K562 (cell line): ENCODE measurements at regions not wholly inside any gene's neighbourhood (a gene's known extent, or its start where the extent isn't known, plus 50 kb on each side); places are given as distances from the start of the nearest gene placed in this dataset.

Source experiments
- ATAC-seq: fragments of 200-7000 bp; cut with Tn5 transposase; 3 replicates; pipeline ENCODE4 v1.9.1; 2020; ENCODE audit warnings: moderate library complexity
- BruUV-seq: library from RNA; stranded (reverse); fragments of 400-500 nt; replicated peaks from 2 replicates; lab custom pipeline; 2021; lab: Mats Ljungman, UMichigan
- CTCF ChIA-PET: fragments of 300-600 bp; formaldehyde crosslinking; extraction: SDS; loops from one replicate; lab custom pipeline; 2021; ENCODE audit warnings: low intra/inter-chr PET ratio; lab: Yijun Ruan, JAX
- POLR2A ChIA-PET: fragments of 300-600, 350-650 bp; sonication (Branson Sonifier 250); formaldehyde crosslinking; extraction: SDS; loops from one replicate; lab custom pipeline; 2021; ENCODE audit warnings: antibody characterized with exemption, inconsistent platforms; lab: Yijun Ruan, JAX
- DNase-seq, 4 experiments: peaks; one replicate each; pipeline versions ENCODE4 v3.0.0 to v3.0.0-alpha.2; 2011 to 2018; ENCODE audit warnings: low spot score in 3 of 4, mixed read lengths in 3 of 4; ENCODE audit errors: extremely low read depth in 1 of 4
- FAIRE-seq: peaks from 2 replicates; lab custom pipeline; 2011; peaks lifted over from hg19 to GRCh38; lab: Jason Lieb, UNC
- H2AFZ ChIP-seq: 2 replicates; pipeline ENCODE4 v1.6.0; 2011; ENCODE audit warnings: low read depth, low read length, control low read depth, inconsistent platforms
- H3K27ac ChIP-seq: fragments of 200-600 bp; 3 replicates; pipeline ENCODE4 v1.8.0; 2011; ENCODE audit warnings: low read depth, mild to moderate bottlenecking, control low read depth, inconsistent platforms, low read length, moderate library complexity, mixed read lengths; ENCODE audit errors: extremely low read depth
- H3K27me3 ChIP-seq, 2 experiments: fragments of 300-600 bp in 1 of 2; 2 replicates in 1 of 2; 3 replicates in 1 of 2; pipeline versions ENCODE4 v1.6.0 to v1.8.0; 2011; ENCODE audit warnings: inconsistent platforms in 2 of 2, low read length in 2 of 2, mild to moderate bottlenecking in 1 of 2, mixed read lengths in 1 of 2, moderate library complexity in 1 of 2; ENCODE audit not compliant: control insufficient read depth in 2 of 2, insufficient read depth in 2 of 2
- H3K36me3 ChIP-seq: fragments of 300-600 bp; 3 replicates; pipeline ENCODE4 v1.8.0; 2011; ENCODE audit warnings: mild to moderate bottlenecking, low read length, inconsistent platforms; ENCODE audit not compliant: control insufficient read depth, insufficient read depth
- H3K4me1 ChIP-seq, 2 experiments: fragments of 200-600 bp in 1 of 2; replicated peaks in 1 of 2; 2 replicates in 1 of 2; 3 replicates in 1 of 2; pipeline versions ENCODE4 v1.5.1 to v1.8.0; 2011; ENCODE audit warnings: inconsistent platforms in 2 of 2, low read length in 2 of 2, mild to moderate bottlenecking in 1 of 2, mixed read lengths in 1 of 2, moderate library complexity in 1 of 2; ENCODE audit not compliant: control insufficient read depth in 2 of 2, insufficient read depth in 2 of 2
- H3K4me2 ChIP-seq: 2 replicates; pipeline ENCODE4 v1.6.1; 2011; ENCODE audit warnings: low read length, control low read depth, inconsistent platforms, mixed read lengths; ENCODE audit not compliant: insufficient read depth
- H3K4me3 ChIP-seq: fragments of 200-600 bp; sonication (generic), shearing (Covaris generic); 2 replicates; pipeline ENCODE4 v1.5.1; 2016; ENCODE audit warnings: control low read depth, inconsistent platforms
- H3K79me2 ChIP-seq: fragments of 200-600 bp; 3 replicates; pipeline ENCODE4 v1.8.0; 2011; ENCODE audit warnings: low read length, inconsistent platforms; ENCODE audit not compliant: control insufficient read depth, insufficient read depth
- H3K9ac ChIP-seq, 2 experiments: 2 replicates each; pipeline versions ENCODE4 v1.6.0 to v1.6.1; 2011; ENCODE audit warnings: low read depth in 2 of 2, low read length in 2 of 2, control low read depth in 1 of 2, inconsistent platforms in 1 of 2, mild to moderate bottlenecking in 1 of 2, mixed read lengths in 1 of 2; ENCODE audit not compliant: insufficient read depth in 1 of 2
- H3K9me1 ChIP-seq: one replicate; pipeline ENCODE4 v1.6.0; 2011; ENCODE audit warnings: inconsistent platforms, mild to moderate bottlenecking, low read length, moderate library complexity; ENCODE audit not compliant: control insufficient read depth, insufficient read depth
- H3K9me3 ChIP-seq: replicated peaks from 2 replicates; pipeline ENCODE4 v1.5.1; 2011; ENCODE audit warnings: low read depth, low read length, inconsistent platforms; ENCODE audit not compliant: control insufficient read depth, insufficient read depth
- H4K20me1 ChIP-seq: replicated peaks from 2 replicates; pipeline ENCODE4 v1.6.1; 2011; ENCODE audit warnings: low read length, inconsistent platforms, mixed read lengths; ENCODE audit not compliant: control insufficient read depth, insufficient read depth
- ARID1B ChIP-seq: fragments of 450-650 bp; IDR thresholded peaks from 2 replicates; pipeline ENCODE4 v1.6.1; 2016; ENCODE audit warnings: antibody characterized with exemption, mild to moderate bottlenecking, inconsistent platforms
- C11orf30 ChIP-seq: fragments of 450-650 bp; IDR thresholded peaks from 2 replicates; pipeline ENCODE4 v1.6.1; 2016; ENCODE audit warnings: low read depth, mild to moderate bottlenecking
- CEBPG ChIP-seq, 3 experiments: fragments of 200-800 bp in 1 of 3; sonication (Bioruptor generic) in 1 of 3; sonication (generic) in 1 of 3; formaldehyde crosslinking in 1 of 3; IDR thresholded peaks in 2 of 3; conservative IDR thresholded peaks in 1 of 3; 2 replicates each; pipeline versions ENCODE4 v1.6.1 to v1.8.0; 2016 to 2022; ENCODE audit warnings: missing compliant biosample characterization in 2 of 3, missing genetic modification characterization in 2 of 3, mild to moderate bottlenecking in 1 of 3, missing genetic modification reagents in 1 of 3
- ETS2 ChIP-seq: IDR thresholded peaks from 2 replicates; pipeline ENCODE4 v1.6.1; 2016; ENCODE audit warnings: borderline replicate concordance, missing genetic modification characterization, mild to moderate bottlenecking, moderate library complexity, missing compliant biosample characterization; ENCODE audit not compliant: poor library complexity, severe bottlenecking
- MBD2 ChIP-seq: sonication (generic); IDR thresholded peaks from 2 replicates; pipeline ENCODE4 v1.6.1; 2016; ENCODE audit warnings: low read depth, borderline replicate concordance
- MCM3 ChIP-seq: fragments of 450-650 bp; IDR thresholded peaks from 2 replicates; pipeline ENCODE4 v1.6.1; 2016
- POLR3G ChIP-seq: IDR thresholded peaks from 2 replicates; pipeline ENCODE4 v1.6.1; 2011; ENCODE audit not compliant: insufficient read length, insufficient replicate concordance; ENCODE audit errors: extremely low read depth
- TAF15 ChIP-seq: fragments of 200-400 bp; formaldehyde crosslinking; IDR thresholded peaks from 2 replicates; pipeline ENCODE4 v1.6.1; 2017; ENCODE audit warnings: mild to moderate bottlenecking, low read depth, low read length, moderate library complexity
- XRCC4 ChIP-seq: IDR thresholded peaks from one replicate; pipeline ENCODE4 v1.6.1; 2011; ENCODE audit not compliant: insufficient read depth, insufficient read length; ENCODE audit errors: extremely low read depth
- ZNF3 ChIP-seq: fragments of 250-450 bp; sonication (Bioruptor Pico); IDR thresholded peaks from 2 replicates; pipeline ENCODE4 v1.5.0; 2021; ENCODE audit warnings: mild to moderate bottlenecking, moderate library complexity
- ZNF41 ChIP-seq: fragments of 250-450 bp; sonication (Bioruptor Pico); conservative IDR thresholded peaks from 2 replicates; pipeline ENCODE4 v1.4.0; 2020; ENCODE audit warnings: mild to moderate bottlenecking
- ZNF707 ChIP-seq: fragments of 250-450 bp; sonication (Bioruptor Pico); conservative IDR thresholded peaks from 2 replicates; pipeline ENCODE4 v1.8.0; 2022; ENCODE audit warnings: inconsistent platforms, mild to moderate bottlenecking, moderate library complexity
- WGBS: fragments of 100-300 bp; shearing (Covaris generic); methylation state at CpG from one replicate; pipeline ENCODE4 v1.1.6; 2016; ENCODE audit warnings: low coverage, mixed read lengths; ENCODE audit not compliant: insufficient coverage; ENCODE audit errors: missing lambda C conversion rate; 5-methylcytosine and 5-hydroxymethylcytosine counted together
- in situ Hi-C: fragments of 300-500 bp; cut with MboI; formaldehyde crosslinking; loops from 4 replicates; pipeline ENCODE4 v1.15.0; 2018; ENCODE audit warnings: inconsistent platforms, mixed read lengths
- intact Hi-C: fragments of 100-400 bp; cut with micrococcal nuclease; formaldehyde crosslinking; loops from 2 replicates; pipeline ENCODE4 v1.14.2; 2022

DNA sequence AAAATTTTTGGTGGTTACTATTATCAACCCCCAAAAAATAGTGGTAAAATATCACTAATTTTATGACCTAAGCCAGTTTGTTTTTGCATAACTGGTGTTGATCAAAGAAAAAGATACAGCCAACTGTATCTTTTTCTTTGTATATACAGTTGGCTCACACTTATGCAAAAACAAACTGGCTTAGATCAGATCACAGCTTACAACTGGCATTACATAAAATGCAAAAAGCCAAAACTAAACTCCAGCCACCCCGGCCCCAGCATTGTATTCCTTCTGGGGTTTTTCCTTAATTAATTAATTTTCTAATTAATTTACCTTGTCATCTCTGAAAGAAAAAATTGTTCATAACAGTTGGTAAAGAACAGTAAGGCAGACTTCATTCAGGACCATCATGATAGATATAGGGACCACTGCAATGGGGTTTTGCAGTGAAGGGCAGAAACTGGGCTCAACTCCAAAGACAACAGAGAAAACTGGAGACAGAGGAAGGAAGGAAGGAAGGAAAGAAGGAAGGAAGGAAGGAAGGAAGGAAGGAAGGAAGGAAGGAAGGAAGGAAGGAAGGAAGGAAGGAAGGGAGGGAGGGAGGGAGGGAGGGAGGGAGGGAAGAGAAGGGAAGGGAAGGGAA, 202.1 kb downstream of the HNRNPD start (continued):
- TF ChIP-seq XRCC4 (no peak), ZNF3 (CRISPR knock-in tag) (no peak), MCM3 (no peak)

DNA sequence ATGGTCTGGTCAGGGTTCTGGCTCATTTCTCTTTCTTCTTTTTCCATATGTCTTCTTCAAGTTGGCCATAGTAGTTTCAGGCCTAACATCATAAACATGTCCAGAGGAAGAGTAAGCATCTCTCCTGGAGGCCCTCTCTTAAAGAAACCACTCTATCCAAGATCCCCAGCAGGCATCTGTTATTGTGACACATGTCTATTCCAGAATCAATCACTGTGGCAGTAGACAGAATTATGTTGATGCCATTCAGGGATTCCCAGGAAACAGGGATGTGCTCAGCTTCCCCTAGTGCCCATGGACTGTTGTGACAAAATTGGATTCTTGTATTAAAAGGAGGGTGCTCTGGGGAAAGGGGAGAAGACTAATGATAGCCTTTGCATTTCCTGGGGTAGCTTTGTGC, 224.0 kb downstream of the HNRNPD start:
- POLR2A ChIA-PET: interaction anchor here (0.6 to 1.2 kb wide), 2 partner anchors 23 to 38 kb away, joined by 3 read pairs; no protein-coding TSS in a partner anchor

DNA sequence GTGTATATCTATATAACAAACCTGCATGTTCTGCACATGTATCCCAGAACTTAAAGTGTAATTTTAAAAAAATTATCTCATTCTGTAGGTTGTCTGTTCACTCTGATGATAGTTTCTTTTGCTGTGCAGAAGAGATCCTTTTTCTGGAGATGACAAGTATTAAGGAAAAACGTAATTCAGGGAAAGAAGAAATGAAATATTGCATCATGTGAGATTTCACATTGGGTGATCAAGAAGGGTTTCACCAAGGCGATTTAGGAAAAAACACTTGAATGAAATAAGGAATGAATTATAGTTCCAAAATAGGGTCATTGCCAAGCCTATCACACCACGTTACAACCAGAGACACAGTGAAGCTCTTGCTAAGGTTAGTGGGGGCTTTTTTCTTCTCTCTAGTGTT, 227.9 kb downstream of the HNRNPD start:
- FAIRE-seq: no peak
- no peaks in the 10 kb centered on the region; a peak in 1 of 5 replicates for H3K4me1 ChIP-seq
- no peak for DNase-seq
- no peaks in the 10 kb centered on the region for H3K9me1 ChIP-seq
- in situ Hi-C loops: no loop called here
- H2AFZ ChIP-seq: no peak overlapping the region
- no peak overlapping the region for H3K27ac ChIP-seq
- H3K27me3 ChIP-seq: no peaks in the 10 kb centered on the region; a peak in 1 of 5 replicates
- H3K9ac ChIP-seq: no peak overlapping the region
- no peak overlapping the region for H3K4me3 ChIP-seq
- TF ChIP-seq MBD2 (no peak), ETS2 (tag) (no peak), CEBPG (CRISPR knock-in tag; IDR thresholded peaks at IDR 0.05) (no peak), CEBPG (tag; conservative IDR thresholded peaks at IDR 0.05 in 1 of 2, IDR thresholded peaks at IDR 0.05 in 1 of 2) (peak; percentile 54 to 57; a peak in 3 of 4 replicates), TAF15 (no peak)
- H3K9me3 ChIP-seq: no peaks in the 10 kb centered on the region
- H3K79me2 ChIP-seq: no peaks in the 10 kb centered on the region
- no peaks in the 10 kb centered on the region for H4K20me1 ChIP-seq
- no peak overlapping the region for H3K4me2 ChIP-seq
- ChIA-PET POLR2A (no interaction called here), CTCF (no interaction called here)
- H3K36me3 ChIP-seq: no peaks in the 10 kb centered on the region
- WGBS: 4% methylated on average over 3 of the region's 3 CpGs
- no TSS peak for BruUV-seq
- intact Hi-C loops: no loop called here
- no peak for ATAC-seq

More for the DNA sequence above, 224.0 kb downstream of the HNRNPD start:
- no peak overlapping the region for H3K9ac ChIP-seq
- TF ChIP-seq ZNF41 (CRISPR knock-in tag): no peak
- TF ChIP-seq ARID1B: no peak
- no peak for TF ChIP-seq ZNF707 (CRISPR knock-in tag)
- TF ChIP-seq C11orf30: no peak
- TF ChIP-seq POLR3G: no peak
- TF ChIP-seq, all 486 proteins: peak for 0
- Histone ChIP-seq H4K20me1 (no peaks in the 10 kb centered on the region), H3K4me2 (no peak overlapping the region), H3K9me3 (no peaks in the 10 kb centered on the region), H3K79me2 (no peaks in the 10 kb centered on the region), H3K9me1 (no peaks in the 10 kb centered on the region), H3K27ac (no peak overlapping the region), H3K27me3 (no peaks in the 10 kb centered on the region; a peak in 1 of 5 replicates), H2AFZ (no peak overlapping the region), H3K4me3 (no peak overlapping the region), H3K4me1 (no peaks in the 10 kb centered on the region), H3K36me3 (no peaks in the 10 kb centered on the region)
- CTCF ChIA-PET: no interaction called here
- ATAC-seq: no peak
- no peak for DNase-seq
- BruUV-seq: no TSS peak
- intact Hi-C loops: no loop called here
- FAIRE-seq: no peak
- in situ Hi-C loops: no loop called here
